OCI-LY7 (cell line): ENCODE measurements at regions not wholly inside any gene's neighbourhood (a gene's known extent, or its start where the extent isn't known, plus 50 kb on each side); places are given as distances from the start of the nearest gene placed in this dataset.

Experiments
- BruUV-seq: library from RNA; stranded (reverse); fragments of 400-500 nt; replicated peaks from 2 replicates; lab custom pipeline; 2021; lab: Mats Ljungman, UMichigan
- CTCF ChIA-PET: fragments of 300-600 bp; sonication (Branson Sonifier 250); formaldehyde crosslinking; loops from one replicate; lab custom pipeline; 2022; ENCODE audit warnings: antibody characterized with exemption; ENCODE audit not compliant: unreplicated experiment; lab: Charles Lee
- POLR2A ChIA-PET: fragments of 300-600 bp; sonication (Branson Sonifier 250); formaldehyde crosslinking; loops from one replicate; lab custom pipeline; 2022; ENCODE audit warnings: antibody characterized with exemption; lab: Charles Lee
- DNase-seq: peaks from one replicate; pipeline ENCODE4 v3.0.0-alpha.2; 2015; ENCODE audit warnings: low spot score
- H2AFZ ChIP-seq: fragments of 200-600 bp; sonication (generic), shearing (Covaris generic); 2 replicates; pipeline ENCODE4 v1.6.1; 2014; ENCODE audit warnings: mild to moderate bottlenecking, antibody characterized with exemption, low read length, moderate library complexity
- H3K27ac ChIP-seq: fragments of 200-600 bp; sonication (generic); 2 replicates; pipeline ENCODE4 v1.5.1; 2014; ENCODE audit warnings: mixed run types, low read depth, mild to moderate bottlenecking, moderate library complexity, low read length, inconsistent platforms; ENCODE audit not compliant: poor library complexity, severe bottlenecking
- H3K36me3 ChIP-seq: fragments of 200-600 bp; sonication (generic); 2 replicates; pipeline ENCODE4 v1.6.1; 2014; ENCODE audit warnings: mild to moderate bottlenecking, antibody characterized with exemption, low read length, moderate library complexity, mixed read lengths; ENCODE audit not compliant: insufficient read depth
- H3K4me1 ChIP-seq: fragments of 200-600 bp; sonication (generic); 2 replicates; pipeline ENCODE4 v1.5.1; 2014; ENCODE audit warnings: mild to moderate bottlenecking, low read length; ENCODE audit not compliant: insufficient read depth, poor library complexity, severe bottlenecking
- H3K4me2 ChIP-seq: fragments of 200-600 bp; sonication (generic); 2 replicates; pipeline ENCODE4 v1.6.1; 2014; ENCODE audit warnings: mild to moderate bottlenecking, low read length
- H3K4me3 ChIP-seq: fragments of 200-600 bp; sonication (generic); 2 replicates; pipeline ENCODE4 v1.5.1; 2014; ENCODE audit warnings: mild to moderate bottlenecking, low read depth, low read length; ENCODE audit not compliant: poor library complexity, severe bottlenecking
- H3K79me2 ChIP-seq: fragments of 200-600 bp; sonication (generic); 2 replicates; pipeline ENCODE4 v1.6.1; 2016; ENCODE audit warnings: low read depth, mild to moderate bottlenecking, low read length, moderate library complexity, mixed read lengths; ENCODE audit not compliant: insufficient read depth
- H3K9me2 ChIP-seq: fragments of 200-600 bp; sonication (generic); 2 replicates; pipeline ENCODE4 v1.6.1; 2016; ENCODE audit warnings: mild to moderate bottlenecking, low read length, mixed read lengths; ENCODE audit not compliant: insufficient read depth
- H3K9me3 ChIP-seq: fragments of 200-600 bp; sonication (generic); 2 replicates; pipeline ENCODE4 v1.6.1; 2014; ENCODE audit warnings: mild to moderate bottlenecking, mixed run types, low read length, mixed read lengths
- H4K20me1 ChIP-seq: fragments of 200-600 bp; sonication (generic); 2 replicates; pipeline ENCODE4 v1.6.1; 2014; ENCODE audit warnings: mild to moderate bottlenecking, antibody characterized with exemption, low read length, moderate library complexity, mixed read lengths; ENCODE audit not compliant: insufficient read depth
- EZH2phosphoT487 ChIP-seq: fragments of 200-600 bp; sonication (generic); IDR thresholded peaks from 2 replicates; pipeline ENCODE4 v1.6.1; 2018; ENCODE audit warnings: low read depth, borderline replicate concordance, mild to moderate bottlenecking, mixed run types, antibody characterized with exemption, low read length, moderate library complexity, mixed read lengths
- intact Hi-C: fragments of 100-400 bp; cut with micrococcal nuclease; formaldehyde crosslinking; loops from one replicate; pipeline ENCODE4 v1.10.0; 2022; ENCODE audit not compliant: unreplicated experiment
- TF ChIP-seq, protein P1 (sequence below): fragments of 200-600 bp; sonication (generic); conservative IDR thresholded peaks from 2 replicates; pipeline ENCODE4 v1.5.1; 2014; ENCODE audit warnings: mild to moderate bottlenecking, antibody characterized with exemption, low read length, moderate library complexity, mixed read lengths

DNA sequence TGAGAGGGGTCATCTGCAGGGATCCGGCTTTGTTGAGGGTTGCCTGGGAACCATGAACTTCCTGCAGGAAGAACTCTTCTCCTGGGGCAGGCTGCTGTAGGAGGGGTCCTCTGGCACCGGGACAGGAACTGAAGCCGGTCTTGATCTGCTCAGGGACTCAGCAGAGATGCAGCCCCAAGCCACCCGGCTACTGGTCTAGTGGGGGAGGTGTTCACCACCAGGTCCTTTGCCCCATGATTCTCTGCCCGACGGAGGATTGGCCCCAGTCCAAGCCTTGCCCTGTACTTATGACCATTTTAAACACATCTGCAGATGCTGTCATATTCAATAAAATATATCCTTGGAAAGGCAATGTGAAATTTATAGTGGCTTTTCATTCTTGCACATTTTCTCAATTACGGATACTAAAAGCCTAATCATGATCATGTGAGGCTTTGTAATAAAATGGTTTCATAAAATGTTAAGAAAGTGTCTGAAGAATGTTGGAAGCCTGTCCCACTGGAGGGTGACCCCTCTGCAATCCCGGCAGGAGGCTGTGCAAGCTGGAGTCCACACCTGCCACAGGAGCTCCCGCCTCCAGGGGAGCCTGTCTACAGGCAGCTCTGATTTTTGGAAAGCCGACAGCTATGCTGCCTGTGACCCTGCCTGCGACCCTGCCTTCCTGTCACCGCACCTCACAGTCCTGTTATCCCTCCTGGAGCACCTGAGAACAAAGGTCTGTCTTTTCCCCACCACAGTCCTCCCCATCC is 98.8 kb upstream of the TAF1B start:
- no peaks in the 10 kb centered on the region for H3K36me3 ChIP-seq
- TF ChIP-seq, protein P1, sequence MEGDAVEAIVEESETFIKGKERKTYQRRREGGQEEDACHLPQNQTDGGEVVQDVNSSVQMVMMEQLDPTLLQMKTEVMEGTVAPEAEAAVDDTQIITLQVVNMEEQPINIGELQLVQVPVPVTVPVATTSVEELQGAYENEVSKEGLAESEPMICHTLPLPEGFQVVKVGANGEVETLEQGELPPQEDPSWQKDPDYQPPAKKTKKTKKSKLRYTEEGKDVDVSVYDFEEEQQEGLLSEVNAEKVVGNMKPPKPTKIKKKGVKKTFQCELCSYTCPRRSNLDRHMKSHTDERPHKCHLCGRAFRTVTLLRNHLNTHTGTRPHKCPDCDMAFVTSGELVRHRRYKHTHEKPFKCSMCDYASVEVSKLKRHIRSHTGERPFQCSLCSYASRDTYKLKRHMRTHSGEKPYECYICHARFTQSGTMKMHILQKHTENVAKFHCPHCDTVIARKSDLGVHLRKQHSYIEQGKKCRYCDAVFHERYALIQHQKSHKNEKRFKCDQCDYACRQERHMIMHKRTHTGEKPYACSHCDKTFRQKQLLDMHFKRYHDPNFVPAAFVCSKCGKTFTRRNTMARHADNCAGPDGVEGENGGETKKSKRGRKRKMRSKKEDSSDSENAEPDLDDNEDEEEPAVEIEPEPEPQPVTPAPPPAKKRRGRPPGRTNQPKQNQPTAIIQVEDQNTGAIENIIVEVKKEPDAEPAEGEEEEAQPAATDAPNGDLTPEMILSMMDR = no peak
- no peak for TF ChIP-seq EZH2phosphoT487
- BruUV-seq = no TSS peak
- intact Hi-C loops = no loop called here
- H3K79me2 ChIP-seq = no peaks in the 10 kb centered on the region
- H3K4me1 ChIP-seq = no peaks in the 10 kb centered on the region
- H4K20me1 ChIP-seq = no peaks in the 10 kb centered on the region
- no peaks in the 10 kb centered on the region for H3K9me3 ChIP-seq
- no peak overlapping the region for H3K27ac ChIP-seq
- no peak overlapping the region for H3K4me2 ChIP-seq
- no peak for DNase-seq
- H3K9me2 ChIP-seq = no peaks in the 10 kb centered on the region
- no peak overlapping the region for H2AFZ ChIP-seq
- ChIA-PET POLR2A (interaction anchor here (1.0 kb wide), 1 partner anchor 67 kb away, joined by 3 read pairs; no protein-coding TSS in a partner anchor), CTCF (no interaction called here)
- H3K4me3 ChIP-seq = no peak overlapping the region

DNA sequence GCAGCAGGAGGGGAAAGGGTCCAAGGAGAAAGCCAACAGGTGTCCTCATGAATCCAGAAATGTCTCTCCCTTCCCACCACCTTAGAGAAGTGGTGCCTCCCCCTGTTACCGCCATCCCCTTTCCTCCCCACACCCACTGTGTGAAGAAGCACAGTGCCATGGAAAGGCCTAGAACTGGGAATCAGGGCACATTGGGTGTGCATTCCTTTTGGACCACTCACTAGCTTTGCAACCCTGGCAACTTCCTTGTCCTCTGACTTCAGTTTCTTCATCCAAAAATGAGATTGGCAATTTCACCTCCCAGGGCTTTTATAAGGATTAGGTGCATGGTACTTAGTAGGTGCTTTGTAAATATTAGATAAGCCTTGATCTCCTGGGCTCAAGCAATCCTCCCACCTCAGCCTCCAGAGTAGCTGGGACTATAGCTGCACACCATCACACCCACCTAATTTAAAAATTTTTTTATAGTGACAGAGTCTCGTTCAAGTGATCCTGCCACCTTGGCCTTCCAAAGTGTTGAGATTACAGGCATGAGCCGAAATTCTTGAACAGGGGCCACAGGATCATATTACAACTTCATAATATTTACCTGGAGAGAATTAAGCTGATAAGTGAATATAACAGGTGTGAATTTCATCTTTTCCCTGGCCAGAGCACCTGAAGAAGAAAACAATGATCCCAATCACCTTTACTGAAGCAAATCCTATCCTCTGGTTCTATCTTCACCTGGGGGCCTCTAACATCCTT is 97.9 kb upstream of the TAF1B start:
- intact Hi-C loops = no loop called here
- no peaks in the 10 kb centered on the region for H3K9me2 ChIP-seq
- no peak overlapping the region for H3K27ac ChIP-seq
- H4K20me1 ChIP-seq = no peaks in the 10 kb centered on the region
- DNase-seq = no peak
- no peaks in the 10 kb centered on the region for H3K9me3 ChIP-seq
- no peak overlapping the region for H2AFZ ChIP-seq
- POLR2A ChIA-PET = interaction anchor here (1.0 kb wide), 1 partner anchor 66 kb away, joined by 3 read pairs; no protein-coding TSS in a partner anchor
- no TSS peak for BruUV-seq
- no peak for TF ChIP-seq EZH2phosphoT487
- TF ChIP-seq, protein P1 = no peak
- CTCF ChIA-PET = no interaction called here
- H3K4me1 ChIP-seq = no peaks in the 10 kb centered on the region
- H3K4me2 ChIP-seq = no peak overlapping the region
- no peak overlapping the region for H3K4me3 ChIP-seq
- no peaks in the 10 kb centered on the region for H3K79me2 ChIP-seq
- no peaks in the 10 kb centered on the region for H3K36me3 ChIP-seq

DNA sequence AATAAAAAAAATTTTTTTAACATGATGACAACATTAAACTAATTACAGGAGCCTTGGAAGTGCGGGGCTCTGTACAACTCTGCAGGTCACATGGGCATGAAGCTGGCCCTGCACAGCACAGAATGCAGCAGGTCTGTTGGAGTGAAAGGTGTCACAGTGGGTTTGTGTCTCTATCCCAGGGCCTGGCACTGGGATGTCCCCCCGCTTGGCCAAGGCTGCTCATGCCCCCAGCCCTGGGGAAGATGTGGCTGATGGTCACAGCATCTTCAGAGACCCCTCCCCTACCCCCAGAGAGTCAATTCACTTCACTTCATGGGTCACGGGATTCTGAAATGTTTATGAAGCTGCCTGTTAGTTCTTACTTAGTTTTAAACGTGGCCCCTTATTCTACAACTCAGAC is 95.9 kb upstream of the TAF1B start:
- no peak for DNase-seq
- no peak overlapping the region for H2AFZ ChIP-seq
- no peaks in the 10 kb centered on the region for H3K4me1 ChIP-seq
- intact Hi-C loops = no loop called here
- no peaks in the 10 kb centered on the region for H3K79me2 ChIP-seq
- ChIA-PET POLR2A (interaction anchor here (0.6 kb wide), 1 partner anchor 228 kb away, joined by 3 read pairs; no protein-coding TSS in a partner anchor), CTCF (no interaction called here)
- no peak overlapping the region for H3K4me2 ChIP-seq
- no peak overlapping the region for H3K4me3 ChIP-seq
- no peaks in the 10 kb centered on the region for H3K36me3 ChIP-seq
- no peaks in the 10 kb centered on the region for H3K9me2 ChIP-seq
- TF ChIP-seq, protein P1 = no peak
- no peak for TF ChIP-seq EZH2phosphoT487
- H3K27ac ChIP-seq = no peak overlapping the region
- no TSS peak for BruUV-seq
- H3K9me3 ChIP-seq = no peaks in the 10 kb centered on the region
- no peaks in the 10 kb centered on the region for H4K20me1 ChIP-seq
